ENCODE measurements at regions not wholly inside any gene's neighbourhood (a gene's known extent, or its start where the extent isn't known, plus 50 kb on each side); places are given as distances from the start of the nearest gene placed in this dataset.

DNA sequence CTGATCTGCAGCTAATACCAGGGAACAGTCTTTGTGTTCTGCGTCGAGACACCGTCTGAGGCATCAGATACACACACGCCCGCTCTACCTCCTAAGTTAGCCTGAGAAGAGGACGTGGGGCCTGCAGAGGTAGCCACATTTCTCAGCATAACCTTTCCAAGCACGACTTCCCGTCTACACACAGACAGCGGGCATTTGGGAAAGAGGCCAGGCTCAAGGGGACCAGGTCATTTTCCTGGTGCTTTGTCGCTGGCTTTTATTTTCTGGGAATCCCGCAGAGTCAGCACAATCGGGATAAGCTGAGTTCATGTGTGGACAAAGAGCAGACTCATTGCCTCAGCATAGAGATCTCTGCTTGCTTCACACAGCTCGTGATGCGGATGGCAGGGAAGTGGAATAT lies 72.5 kb upstream of the SMYD2 start:
- Histone ChIP-seq H3K27me3 (no peaks in the 10 kb centered on the region), H3K27ac (no peak overlapping the region), H3K4me3 (no peak overlapping the region), H3K4me1 (no peaks in the 10 kb centered on the region), H3K36me3 (ENCODE audit: low read depth, missing control alignments) (no peaks in the 10 kb centered on the region), H3K9me3 (no peaks in the 10 kb centered on the region)
- TF ChIP-seq, protein P1, sequence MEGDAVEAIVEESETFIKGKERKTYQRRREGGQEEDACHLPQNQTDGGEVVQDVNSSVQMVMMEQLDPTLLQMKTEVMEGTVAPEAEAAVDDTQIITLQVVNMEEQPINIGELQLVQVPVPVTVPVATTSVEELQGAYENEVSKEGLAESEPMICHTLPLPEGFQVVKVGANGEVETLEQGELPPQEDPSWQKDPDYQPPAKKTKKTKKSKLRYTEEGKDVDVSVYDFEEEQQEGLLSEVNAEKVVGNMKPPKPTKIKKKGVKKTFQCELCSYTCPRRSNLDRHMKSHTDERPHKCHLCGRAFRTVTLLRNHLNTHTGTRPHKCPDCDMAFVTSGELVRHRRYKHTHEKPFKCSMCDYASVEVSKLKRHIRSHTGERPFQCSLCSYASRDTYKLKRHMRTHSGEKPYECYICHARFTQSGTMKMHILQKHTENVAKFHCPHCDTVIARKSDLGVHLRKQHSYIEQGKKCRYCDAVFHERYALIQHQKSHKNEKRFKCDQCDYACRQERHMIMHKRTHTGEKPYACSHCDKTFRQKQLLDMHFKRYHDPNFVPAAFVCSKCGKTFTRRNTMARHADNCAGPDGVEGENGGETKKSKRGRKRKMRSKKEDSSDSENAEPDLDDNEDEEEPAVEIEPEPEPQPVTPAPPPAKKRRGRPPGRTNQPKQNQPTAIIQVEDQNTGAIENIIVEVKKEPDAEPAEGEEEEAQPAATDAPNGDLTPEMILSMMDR (IDR thresholded peaks at IDR 0.05) = no peak
- TF ChIP-seq POLR2A (IDR thresholded peaks at IDR 0.05) = no peak
- 74 to 76% methylated on average over 12 to 14 of the region's 14 CpGs for WGBS, 2 donors
- intact Hi-C loops (cut with DNase I; ENCODE audit: low total_unique reads) = no loop called here
- DNase-seq = no peak

DNA sequence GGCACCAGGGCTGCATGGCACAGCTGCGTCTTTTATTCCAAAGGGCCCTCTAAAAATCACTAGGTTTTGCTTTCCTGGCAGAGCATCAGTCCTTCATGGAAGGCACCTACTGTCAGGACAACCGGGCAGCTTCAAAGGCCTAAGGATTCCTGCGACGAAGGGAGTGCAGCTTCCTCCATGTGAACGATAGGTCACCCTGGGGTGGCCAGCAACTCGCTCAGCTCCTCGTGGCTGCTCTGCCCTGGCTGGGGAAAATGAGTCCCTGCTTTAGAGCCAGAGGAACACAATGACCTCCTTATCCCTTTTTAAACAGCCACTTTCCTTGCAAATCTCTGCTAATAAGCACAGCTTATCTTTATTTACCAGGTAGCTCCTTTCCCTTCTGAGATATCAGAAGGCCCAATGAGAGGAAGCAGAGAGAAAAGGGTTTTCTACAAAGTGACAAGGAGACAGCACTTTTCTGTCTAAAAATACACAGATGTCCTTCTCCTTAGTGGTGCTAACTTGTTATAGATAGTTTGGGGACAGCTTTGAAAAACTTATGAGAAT lies 71.6 kb upstream of the SMYD2 start:
- no peak for DNase-seq
- TF ChIP-seq, protein P1 (IDR thresholded peaks at IDR 0.05) = no peak
- no peak for TF ChIP-seq POLR2A (IDR thresholded peaks at IDR 0.05)
- no peaks in the 10 kb centered on the region for H3K36me3 ChIP-seq (ENCODE audit: low read depth, missing control alignments)
- WGBS, 2 donors = 27 to 36% methylated on average over 6 to 7 of the region's 7 CpGs
- no peak overlapping the region for H3K27ac ChIP-seq
- H3K4me3 ChIP-seq = no peak overlapping the region
- H3K4me1 ChIP-seq = peaks cover 2% of the 10 kb centered on the region
- intact Hi-C loops (cut with DNase I; ENCODE audit: low total_unique reads) = no loop called here
- no peaks in the 10 kb centered on the region for H3K27me3 ChIP-seq
- no peaks in the 10 kb centered on the region for H3K9me3 ChIP-seq

DNA sequence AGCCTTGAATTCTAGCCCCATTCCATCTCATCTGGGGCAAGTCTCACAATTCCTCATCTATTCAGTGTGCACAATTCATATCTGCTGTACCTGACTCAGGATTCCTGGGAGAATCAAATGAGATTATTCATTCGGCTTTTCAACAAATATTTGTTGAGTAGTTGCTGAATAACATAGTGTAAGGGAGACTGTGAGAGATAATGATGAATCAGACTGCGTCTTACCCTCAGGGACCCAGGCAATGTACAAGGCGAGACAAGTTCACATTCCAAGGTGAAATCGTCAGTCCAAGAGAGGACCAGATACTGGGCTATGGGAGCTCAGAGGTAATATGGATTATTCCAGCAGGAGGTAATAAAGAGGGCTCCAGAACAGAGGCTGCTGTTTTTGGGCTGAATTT lies 67.8 kb upstream of the SMYD2 start:
- no peaks in the 10 kb centered on the region for H3K27me3 ChIP-seq
- DNase-seq = no peak
- no peak overlapping the region for H3K27ac ChIP-seq
- peaks cover 4% of the 10 kb centered on the region for H3K4me1 ChIP-seq
- 58 to 59% methylated on average over 4 of the region's 4 CpGs for whole genome bisulfite sequencing, 2 donors
- H3K9me3 ChIP-seq = no peaks in the 10 kb centered on the region
- TF ChIP-seq, protein P1 (IDR thresholded peaks at IDR 0.05) = no peak
- intact Hi-C loops (cut with DNase I; ENCODE audit: low total_unique reads) = no loop called here
- no peak overlapping the region for H3K4me3 ChIP-seq
- no peaks in the 10 kb centered on the region for H3K36me3 ChIP-seq (ENCODE audit: low read depth, missing control alignments)

DNA sequence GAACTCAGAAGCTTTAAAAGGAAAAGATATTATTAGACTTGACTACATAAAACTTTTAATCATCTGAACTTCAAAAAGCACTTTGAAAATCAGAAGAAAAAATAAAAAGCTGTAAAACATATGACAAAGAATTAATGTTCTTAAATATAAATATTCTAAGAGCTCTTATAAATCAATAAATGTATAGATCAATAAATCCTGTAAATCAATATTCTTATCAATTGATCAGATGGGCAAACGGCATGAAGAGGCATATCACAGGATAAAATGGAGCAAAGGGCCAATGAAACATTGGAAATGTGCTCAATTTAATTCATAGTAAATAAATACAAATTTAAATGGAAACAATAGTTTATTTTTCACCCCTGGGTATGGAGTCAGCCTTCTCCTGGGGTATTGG lies 66.1 kb upstream of the SMYD2 start:
- intact Hi-C loops (cut with DNase I; ENCODE audit: low total_unique reads) = no loop called here
- peaks cover 4% of the 10 kb centered on the region for H3K4me1 ChIP-seq
- TF ChIP-seq, protein P1 (IDR thresholded peaks at IDR 0.05) = no peak
- TF ChIP-seq POLR2A (IDR thresholded peaks at IDR 0.05) = no peak
- H3K4me3 ChIP-seq = no peak overlapping the region
- WGBS, 2 donors = 65 to 75% methylated on average over 1 of the region's 1 CpG
- H3K36me3 ChIP-seq (ENCODE audit: low read depth, missing control alignments) = no peaks in the 10 kb centered on the region
- H3K27me3 ChIP-seq = no peaks in the 10 kb centered on the region
- no peak for DNase-seq
- H3K9me3 ChIP-seq = no peaks in the 10 kb centered on the region
- no peak overlapping the region for H3K27ac ChIP-seq

DNA sequence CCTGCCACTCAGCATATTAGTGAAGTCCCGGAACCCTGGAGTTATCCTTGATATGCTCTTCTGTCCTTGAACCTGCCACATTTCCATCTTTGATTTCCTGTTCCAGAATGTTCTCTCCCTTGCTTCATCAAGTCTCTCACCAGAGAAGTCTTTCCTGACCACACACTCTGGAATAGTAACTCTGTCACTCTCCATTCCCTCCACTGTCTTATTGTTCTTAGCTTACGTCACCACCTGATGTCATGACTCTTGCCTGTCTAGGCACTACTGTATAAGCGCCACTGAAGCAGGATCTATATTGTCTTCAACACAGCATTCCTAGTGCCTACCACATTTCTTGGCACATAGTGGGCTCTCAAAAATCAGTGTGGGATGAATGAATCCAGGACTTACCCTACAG lies 65.4 kb upstream of the SMYD2 start:
- Histone ChIP-seq H3K36me3 (ENCODE audit: low read depth, missing control alignments) (no peaks in the 10 kb centered on the region), H3K4me3 (no peak overlapping the region), H3K9me3 (no peaks in the 10 kb centered on the region), H3K27me3 (no peaks in the 10 kb centered on the region), H3K27ac (no peak overlapping the region), H3K4me1 (peaks cover 4% of the 10 kb centered on the region)
- no peak for TF ChIP-seq POLR2A (IDR thresholded peaks at IDR 0.05)
- TF ChIP-seq, protein P1 (IDR thresholded peaks at IDR 0.05) = no peak
- no peak for DNase-seq
- intact Hi-C loops (cut with DNase I; ENCODE audit: low total_unique reads) = no loop called here
- 79 to 90% methylated on average over 3 of the region's 3 CpGs for WGBS, 2 donors
